ENCODE measurements at regions not wholly inside any gene's neighbourhood (a gene's known extent, or its start where the extent isn't known, plus 50 kb on each side); places are given as distances from the start of the nearest gene placed in this dataset.

- no peaks in the 10 kb centered on the region for H3K9me3 ChIP-seq (ENCODE audit: insufficient read depth, low read depth, low read length)
- no peak overlapping the region for H2BK12ac ChIP-seq (ENCODE audit: low read length)
- H2AFZ ChIP-seq (ENCODE audit: insufficient read depth, low read length, poor library complexity): no peak overlapping the region
- no peaks in the 10 kb centered on the region for H3K27me3 ChIP-seq (ENCODE audit: insufficient read depth, low read length)
- H3K79me2 ChIP-seq (ENCODE audit: control insufficient read depth, insufficient read depth, low read length, poor library complexity): peaks cover 1% of the 10 kb centered on the region
- H3K4me1 ChIP-seq (ENCODE audit: control insufficient read depth in 1 of 2, insufficient read depth in 2 of 2, low read length in 2 of 2): peaks cover 2 to 4% of the 10 kb centered on the region in 2 experiments
- no peak overlapping the region for H2BK120ac ChIP-seq (ENCODE audit: insufficient read depth, low read length, poor library complexity)
- no peak overlapping the region for H3K27ac ChIP-seq (ENCODE audit: low read depth, low read length)
- H3K79me1 ChIP-seq (ENCODE audit: low read length): no peaks in the 10 kb centered on the region
- no peak overlapping the region for H2BK5ac ChIP-seq (ENCODE audit: low read depth, low read length, poor library complexity)
- H3K9ac ChIP-seq (ENCODE audit: low read length): no peak overlapping the region
- H3K18ac ChIP-seq (ENCODE audit: low read length): no peak overlapping the region
- no peak overlapping the region for H4K91ac ChIP-seq (ENCODE audit: low read depth, low read length)
- no peak for DNase-seq
- no peak overlapping the region for H4K12ac ChIP-seq (ENCODE audit: low read depth, low read length)
- H3K4me3 ChIP-seq (ENCODE audit: low read depth, low read length): no peak overlapping the region
- H3K23ac ChIP-seq (ENCODE audit: low read length): no peak overlapping the region
- H3K4ac ChIP-seq (ENCODE audit: low read depth, low read length): no peak overlapping the region
- WGBS (ENCODE audit: extremely low coverage, insufficient coverage, insufficient read length): no CpG with 5 or more reads among the region's 4 CpGs
- H3K14ac ChIP-seq (ENCODE audit: low read length): no peak overlapping the region
- H4K8ac ChIP-seq (ENCODE audit: low read depth, low read length): no peak overlapping the region
- H3K36me3 ChIP-seq (ENCODE audit: control insufficient read depth in 1 of 2, insufficient read depth in 2 of 2, low read length in 2 of 2): no peaks in the 10 kb centered on the region
- H2AK5ac ChIP-seq (ENCODE audit: low read length): no peak overlapping the region
- H3K4me2 ChIP-seq (ENCODE audit: low read length): no peak overlapping the region
Measured at GRCh38 chrX:10929747-10930146, 181.4 kb upstream of the HCCS start.

- H3K4me2 ChIP-seq (ENCODE audit: low read length): no peak overlapping the region
- no peak overlapping the region for H4K91ac ChIP-seq (ENCODE audit: low read depth, low read length)
- no peak overlapping the region for H2AFZ ChIP-seq (ENCODE audit: insufficient read depth, low read length, poor library complexity)
- H3K27me3 ChIP-seq (ENCODE audit: insufficient read depth, low read length): no peaks in the 10 kb centered on the region
- H3K79me2 ChIP-seq (ENCODE audit: control insufficient read depth, insufficient read depth, low read length, poor library complexity): peaks cover 1% of the 10 kb centered on the region
- no peak overlapping the region for H3K4me3 ChIP-seq (ENCODE audit: low read depth, low read length)
- no peak overlapping the region for H3K23ac ChIP-seq (ENCODE audit: low read length)
- no peak for DNase-seq
- no peak overlapping the region for H3K18ac ChIP-seq (ENCODE audit: low read length)
- H3K27ac ChIP-seq (ENCODE audit: low read depth, low read length): no peak overlapping the region
- no peak overlapping the region for H3K9ac ChIP-seq (ENCODE audit: low read length)
- H3K79me1 ChIP-seq (ENCODE audit: low read length): no peaks in the 10 kb centered on the region
- no peak overlapping the region for H3K14ac ChIP-seq (ENCODE audit: low read length)
- H2BK120ac ChIP-seq (ENCODE audit: insufficient read depth, low read length, poor library complexity): no peak overlapping the region
- H2BK12ac ChIP-seq (ENCODE audit: low read length): no peak overlapping the region
- no peak overlapping the region for H4K12ac ChIP-seq (ENCODE audit: low read depth, low read length)
- no peaks in the 10 kb centered on the region for H3K9me3 ChIP-seq (ENCODE audit: insufficient read depth, low read depth, low read length)
- H3K36me3 ChIP-seq (ENCODE audit: control insufficient read depth in 1 of 2, insufficient read depth in 2 of 2, low read length in 2 of 2): no peaks in the 10 kb centered on the region
- H2BK5ac ChIP-seq (ENCODE audit: low read depth, low read length, poor library complexity): no peak overlapping the region
- H3K4ac ChIP-seq (ENCODE audit: low read depth, low read length): no peak overlapping the region
- H4K8ac ChIP-seq (ENCODE audit: low read depth, low read length): no peak overlapping the region
- H3K4me1 ChIP-seq (ENCODE audit: control insufficient read depth in 1 of 2, insufficient read depth in 2 of 2, low read length in 2 of 2): peaks cover 2 to 4% of the 10 kb centered on the region in 2 experiments
- WGBS (ENCODE audit: extremely low coverage, insufficient coverage, insufficient read length): no CpG with 5 or more reads among the region's 1 CpG
- H2AK5ac ChIP-seq (ENCODE audit: low read length): no peak overlapping the region
Measured at GRCh38 chrX:10930151-10930550, 181.0 kb upstream of the HCCS start.

- no peak overlapping the region for H2AK5ac ChIP-seq (ENCODE audit: low read length)
- H3K4ac ChIP-seq (ENCODE audit: low read depth, low read length): no peak overlapping the region
- no peaks in the 10 kb centered on the region for H3K9me3 ChIP-seq (ENCODE audit: insufficient read depth, low read depth, low read length)
- no peak overlapping the region for H4K8ac ChIP-seq (ENCODE audit: low read depth, low read length)
- H3K23ac ChIP-seq (ENCODE audit: low read length): no peak overlapping the region
- no peak overlapping the region for H2BK120ac ChIP-seq (ENCODE audit: insufficient read depth, low read length, poor library complexity)
- H3K79me2 ChIP-seq (ENCODE audit: control insufficient read depth, insufficient read depth, low read length, poor library complexity): no peaks in the 10 kb centered on the region
- H3K4me1 ChIP-seq (ENCODE audit: control insufficient read depth in 1 of 2, insufficient read depth in 2 of 2, low read length in 2 of 2): no peaks in the 10 kb centered on the region
- H3K4me3 ChIP-seq (ENCODE audit: low read depth, low read length): no peak overlapping the region
- no peak overlapping the region for H2BK5ac ChIP-seq (ENCODE audit: low read depth, low read length, poor library complexity)
- no peaks in the 10 kb centered on the region for H3K36me3 ChIP-seq (ENCODE audit: control insufficient read depth in 1 of 2, insufficient read depth in 2 of 2, low read length in 2 of 2)
- H3K18ac ChIP-seq (ENCODE audit: low read length): no peak overlapping the region
- no peak for DNase-seq
- no peak overlapping the region for H4K12ac ChIP-seq (ENCODE audit: low read depth, low read length)
- H3K79me1 ChIP-seq (ENCODE audit: low read length): no peaks in the 10 kb centered on the region
- no CpG with 5 or more reads among the region's 6 CpGs for WGBS (ENCODE audit: extremely low coverage, insufficient coverage, insufficient read length)
- no peaks in the 10 kb centered on the region for H3K27me3 ChIP-seq (ENCODE audit: insufficient read depth, low read length)
- no peak overlapping the region for H3K4me2 ChIP-seq (ENCODE audit: low read length)
- H3K9ac ChIP-seq (ENCODE audit: low read length): no peak overlapping the region
- no peak overlapping the region for H2AFZ ChIP-seq (ENCODE audit: insufficient read depth, low read length, poor library complexity)
- no peak overlapping the region for H4K91ac ChIP-seq (ENCODE audit: low read depth, low read length)
- H3K27ac ChIP-seq (ENCODE audit: low read depth, low read length): no peak overlapping the region
- H3K14ac ChIP-seq (ENCODE audit: low read length): no peak overlapping the region
- no peak overlapping the region for H2BK12ac ChIP-seq (ENCODE audit: low read length)
Measured at GRCh38 chrX:10931976-10932375, 179.2 kb upstream of the HCCS start.

GRCh38 chrX:10932842-10933440, 178.2 kb upstream of the HCCS start:
- Histone ChIP-seq H3K27ac (ENCODE audit: low read depth, low read length) (no peak overlapping the region), H2BK120ac (ENCODE audit: insufficient read depth, low read length, poor library complexity) (no peak overlapping the region), H4K91ac (ENCODE audit: low read depth, low read length) (no peak overlapping the region), H2AFZ (ENCODE audit: insufficient read depth, low read length, poor library complexity) (no peak overlapping the region), H3K14ac (ENCODE audit: low read length) (no peak overlapping the region), H3K23ac (ENCODE audit: low read length) (no peak overlapping the region), H4K8ac (ENCODE audit: low read depth, low read length) (no peak overlapping the region), H2BK12ac (ENCODE audit: low read length) (no peak overlapping the region), H2AK5ac (ENCODE audit: low read length) (no peak overlapping the region), H3K9me3 (ENCODE audit: insufficient read depth, low read depth, low read length) (no peaks in the 10 kb centered on the region), H3K4me1 (ENCODE audit: control insufficient read depth in 1 of 2, insufficient read depth in 2 of 2, low read length in 2 of 2) (no peaks in the 10 kb centered on the region), H3K27me3 (ENCODE audit: insufficient read depth, low read length) (no peaks in the 10 kb centered on the region), H3K4me2 (ENCODE audit: low read length) (no peak overlapping the region), H2BK5ac (ENCODE audit: low read depth, low read length, poor library complexity) (no peak overlapping the region), H3K4me3 (ENCODE audit: low read depth, low read length) (no peak overlapping the region), H3K79me1 (ENCODE audit: low read length) (no peaks in the 10 kb centered on the region), H4K12ac (ENCODE audit: low read depth, low read length) (no peak overlapping the region), H3K36me3 (ENCODE audit: control insufficient read depth in 1 of 2, insufficient read depth in 2 of 2, low read length in 2 of 2) (no peaks in the 10 kb centered on the region), H3K9ac (ENCODE audit: low read length) (no peak overlapping the region), H3K4ac (ENCODE audit: low read depth, low read length) (no peak overlapping the region), H3K79me2 (ENCODE audit: control insufficient read depth, insufficient read depth, low read length, poor library complexity) (no peaks in the 10 kb centered on the region), H3K18ac (ENCODE audit: low read length) (no peak overlapping the region)
- no CpG with 5 or more reads among the region's 2 CpGs for WGBS (ENCODE audit: extremely low coverage, insufficient coverage, insufficient read length)
- DNase-seq: no peak

Data from trophoblast cell (in vitro differentiated cells and primary cell).